Osteoblast (primary cell): ENCODE measurements at regions not wholly inside any gene's neighbourhood (a gene's known extent, or its start where the extent isn't known, plus 50 kb on each side); places are given as distances from the start of the nearest gene placed in this dataset.
"Not testable (repeated sequence)": the region's sequence is repeated elsewhere in the genome, so short reads cannot be mapped to it uniquely, and the experiment has no call there.

Source experiments
- DNase-seq: peaks from one replicate; pipeline ENCODE4 v3.0.0; 2011; ENCODE audit warnings: low spot score, mixed read lengths; ENCODE audit not compliant: insufficient read length; ENCODE audit errors: missing footprints
- H2AFZ ChIP-seq: 2 replicates; pipeline ENCODE4 v1.6.0; 2011; ENCODE audit warnings: mild to moderate bottlenecking, low read length
- H3K27ac ChIP-seq: 2 replicates; pipeline ENCODE4 v1.5.1; 2011; ENCODE audit warnings: mild to moderate bottlenecking, low read depth, low read length, moderate library complexity
- H3K27me3 ChIP-seq: 2 replicates; pipeline ENCODE4 v1.6.0; 2012; ENCODE audit warnings: mild to moderate bottlenecking, control low read depth, inconsistent platforms, low read length, moderate library complexity; ENCODE audit not compliant: insufficient read depth
- H3K36me3 ChIP-seq: 2 replicates; pipeline ENCODE4 v1.5.1; 2011; ENCODE audit warnings: mild to moderate bottlenecking, low read length, control low read depth, moderate library complexity; ENCODE audit not compliant: insufficient read depth
- H3K4me1 ChIP-seq: 2 replicates; pipeline ENCODE4 v1.5.1; 2011; ENCODE audit warnings: mild to moderate bottlenecking, low read length, control low read depth, moderate library complexity; ENCODE audit not compliant: insufficient read depth
- H3K4me2 ChIP-seq: 2 replicates; pipeline ENCODE4 v1.6.0; 2011; ENCODE audit warnings: mild to moderate bottlenecking, low read length; ENCODE audit not compliant: insufficient read depth
- H3K4me3 ChIP-seq: fragments of 200-600 bp; sonication (generic); 3 replicates; pipeline ENCODE4 v1.5.1; 2012; ENCODE audit warnings: mild to moderate bottlenecking, low read length, inconsistent platforms; ENCODE audit not compliant: insufficient read depth
- H3K79me2 ChIP-seq: 2 replicates; pipeline ENCODE4 v1.6.0; 2012; ENCODE audit warnings: mild to moderate bottlenecking, low read length, control low read depth, inconsistent platforms; ENCODE audit not compliant: insufficient read depth
- H3K9me3 ChIP-seq: 2 replicates; pipeline ENCODE4 v1.5.1; 2011; ENCODE audit warnings: low read depth, low read length, control low read depth
- H4K20me1 ChIP-seq: 2 replicates; pipeline ENCODE4 v1.6.0; 2012; ENCODE audit warnings: mild to moderate bottlenecking, low read length, control low read depth; ENCODE audit not compliant: insufficient read depth
- TF ChIP-seq, protein P1 (sequence below): IDR thresholded peaks from 2 replicates; pipeline ENCODE4 v1.5.1; 2011; ENCODE audit warnings: mild to moderate bottlenecking, low read depth, low read length, moderate library complexity; ENCODE audit errors: extremely low read depth

DNA sequence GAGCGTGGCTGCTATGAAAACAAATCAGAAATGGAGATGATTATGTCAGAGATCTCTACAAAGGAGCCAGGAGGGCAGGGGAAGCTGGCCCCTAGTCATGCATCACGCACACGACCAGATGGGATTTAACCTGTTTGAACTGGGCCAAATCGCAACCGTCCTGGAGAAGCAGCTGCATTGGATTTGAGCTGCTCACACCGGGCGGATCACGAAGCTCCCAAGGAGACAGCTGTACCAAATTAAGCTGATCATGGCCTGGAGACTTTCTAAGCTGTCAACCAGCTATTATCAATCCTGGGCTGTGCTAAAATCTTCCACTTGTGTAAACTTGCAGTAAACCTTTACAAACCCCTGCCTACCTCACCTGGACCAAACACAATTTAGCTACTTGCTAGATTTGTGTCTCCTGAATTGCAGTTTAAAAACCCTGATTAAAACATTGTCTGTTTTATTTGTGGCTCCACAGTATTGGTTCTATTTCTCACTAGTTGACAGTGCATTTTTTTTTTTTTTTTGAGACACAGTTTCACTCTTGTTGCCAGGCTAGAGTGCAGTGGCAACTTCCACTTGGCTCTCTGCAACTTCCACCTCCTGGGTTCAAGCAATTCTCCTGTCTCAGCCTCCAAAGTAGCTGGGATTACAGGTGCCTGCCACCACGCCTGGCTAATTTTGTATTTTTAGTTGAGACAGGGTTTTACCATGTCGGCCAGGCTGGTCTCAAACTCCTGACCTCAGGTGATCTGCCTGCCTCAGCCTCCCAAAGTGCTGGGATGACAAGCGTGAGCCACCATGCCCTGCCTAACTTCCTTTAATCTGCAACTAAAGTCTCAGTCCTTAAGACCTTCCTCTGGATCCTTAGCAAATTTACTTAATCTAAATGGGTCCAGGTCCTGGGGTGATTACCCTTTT, 98.3 kb upstream of the GRIN2A start:
- Histone ChIP-seq H3K9me3 (no peaks in the 10 kb centered on the region), H3K27me3 (no peaks in the 10 kb centered on the region), H3K4me3 (no peak overlapping the region), H2AFZ (no peak overlapping the region), H4K20me1 (no peaks in the 10 kb centered on the region), H3K4me2 (no peak overlapping the region), H3K36me3 (no peaks in the 10 kb centered on the region), H3K27ac (no peak overlapping the region), H3K4me1 (no peaks in the 10 kb centered on the region), H3K79me2 (no peaks in the 10 kb centered on the region)
- TF ChIP-seq, protein P1, sequence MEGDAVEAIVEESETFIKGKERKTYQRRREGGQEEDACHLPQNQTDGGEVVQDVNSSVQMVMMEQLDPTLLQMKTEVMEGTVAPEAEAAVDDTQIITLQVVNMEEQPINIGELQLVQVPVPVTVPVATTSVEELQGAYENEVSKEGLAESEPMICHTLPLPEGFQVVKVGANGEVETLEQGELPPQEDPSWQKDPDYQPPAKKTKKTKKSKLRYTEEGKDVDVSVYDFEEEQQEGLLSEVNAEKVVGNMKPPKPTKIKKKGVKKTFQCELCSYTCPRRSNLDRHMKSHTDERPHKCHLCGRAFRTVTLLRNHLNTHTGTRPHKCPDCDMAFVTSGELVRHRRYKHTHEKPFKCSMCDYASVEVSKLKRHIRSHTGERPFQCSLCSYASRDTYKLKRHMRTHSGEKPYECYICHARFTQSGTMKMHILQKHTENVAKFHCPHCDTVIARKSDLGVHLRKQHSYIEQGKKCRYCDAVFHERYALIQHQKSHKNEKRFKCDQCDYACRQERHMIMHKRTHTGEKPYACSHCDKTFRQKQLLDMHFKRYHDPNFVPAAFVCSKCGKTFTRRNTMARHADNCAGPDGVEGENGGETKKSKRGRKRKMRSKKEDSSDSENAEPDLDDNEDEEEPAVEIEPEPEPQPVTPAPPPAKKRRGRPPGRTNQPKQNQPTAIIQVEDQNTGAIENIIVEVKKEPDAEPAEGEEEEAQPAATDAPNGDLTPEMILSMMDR = no peak
- DNase-seq = no peak

DNA sequence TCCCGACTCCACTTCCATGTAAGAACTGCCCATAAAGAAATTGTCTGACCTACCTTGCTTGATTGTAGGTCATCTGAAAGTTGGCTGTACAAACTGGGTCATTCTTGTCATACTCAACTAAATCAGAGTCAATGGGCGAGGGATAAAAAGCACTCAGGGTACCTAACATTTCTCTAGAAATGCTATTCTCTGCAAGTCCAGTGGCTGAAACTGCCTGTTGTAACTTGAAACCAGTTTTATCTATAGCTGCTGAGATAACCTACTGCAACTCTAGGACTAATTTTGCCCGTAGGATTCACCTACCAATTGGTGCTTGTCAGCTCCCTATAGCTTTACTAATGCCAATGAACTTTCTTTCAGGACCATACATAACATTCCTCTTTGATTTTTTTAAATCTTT, 100.1 kb upstream of the GRIN2A start:
- Histone ChIP-seq H3K9me3 (no peaks in the 10 kb centered on the region), H2AFZ (no peak overlapping the region), H3K4me1 (no peaks in the 10 kb centered on the region), H3K27me3 (no peaks in the 10 kb centered on the region), H3K4me2 (no peak overlapping the region), H3K79me2 (no peaks in the 10 kb centered on the region), H3K36me3 (no peaks in the 10 kb centered on the region), H4K20me1 (no peaks in the 10 kb centered on the region), H3K27ac (no peak overlapping the region), H3K4me3 (no peak overlapping the region)
- TF ChIP-seq, protein P1 = no peak
- no peak for DNase-seq

DNA sequence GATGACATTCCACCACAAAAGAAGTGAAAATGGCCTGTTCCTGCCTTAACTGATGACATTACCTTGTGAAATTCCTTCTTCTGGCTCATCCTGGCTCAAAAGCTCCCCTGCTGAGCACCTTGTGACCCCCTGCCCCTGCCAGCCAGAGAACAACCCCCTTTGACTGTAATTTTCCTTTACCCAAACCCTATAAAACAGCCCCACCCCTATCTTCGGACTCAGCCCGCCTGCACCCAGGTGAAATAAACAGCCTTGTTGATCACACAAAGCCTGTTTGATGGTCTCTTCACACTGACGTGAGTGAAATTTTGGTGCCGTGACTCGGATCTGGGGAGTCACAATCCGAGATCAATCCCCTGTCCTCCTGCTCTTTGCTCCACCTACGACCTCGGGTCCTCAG, 101.0 kb upstream of the GRIN2A start:
- H4K20me1 ChIP-seq, H3K4me2 ChIP-seq, H3K27ac ChIP-seq, H3K79me2 ChIP-seq, H3K27me3 ChIP-seq, DNase-seq, H3K4me3 ChIP-seq, H3K4me1 ChIP-seq, H2AFZ ChIP-seq, H3K9me3 ChIP-seq, H3K36me3 ChIP-seq: not testable (repeated sequence)

- not testable (repeated sequence) for H3K4me3 ChIP-seq, H3K27ac ChIP-seq, H3K79me2 ChIP-seq, H3K36me3 ChIP-seq, H3K9me3 ChIP-seq, DNase-seq, H4K20me1 ChIP-seq, H3K27me3 ChIP-seq, H3K4me1 ChIP-seq, H2AFZ ChIP-seq, H3K4me2 ChIP-seq
Observed at GRCh38 chr16:10290467-10291105, 95.3 kb upstream of the ATF7IP2 start.

DNA sequence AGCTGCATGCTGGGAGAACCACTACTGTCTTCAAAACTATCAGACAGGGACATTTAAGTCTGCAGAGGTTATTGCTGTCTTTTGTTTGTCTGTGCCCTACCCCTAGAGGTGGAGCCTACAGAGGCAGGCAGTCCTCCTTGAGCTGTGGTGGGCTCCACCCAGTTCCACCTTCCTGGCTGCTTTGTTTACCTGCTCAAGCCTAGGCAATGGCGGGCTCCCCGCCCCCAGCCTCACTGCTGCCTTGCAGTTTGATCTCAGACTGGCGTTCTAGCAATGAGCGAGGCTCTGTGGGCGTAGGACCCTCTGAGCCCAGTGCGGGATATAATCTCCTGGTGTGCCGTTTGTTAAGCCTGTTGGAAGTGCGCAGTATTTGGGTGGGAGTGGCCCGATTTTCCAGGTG, 93.7 kb upstream of the ATF7IP2 start:
- not testable (repeated sequence) for H3K36me3 ChIP-seq, H3K4me2 ChIP-seq, H3K4me1 ChIP-seq, H3K9me3 ChIP-seq, H3K79me2 ChIP-seq, H3K27ac ChIP-seq, H4K20me1 ChIP-seq, DNase-seq, H3K27me3 ChIP-seq, H2AFZ ChIP-seq, H3K4me3 ChIP-seq

GRCh38 chr16:10292976-10293375, 92.9 kb upstream of the ATF7IP2 start:
- not testable (repeated sequence) for H3K4me3 ChIP-seq, H2AFZ ChIP-seq, H3K27me3 ChIP-seq, H3K4me2 ChIP-seq, H4K20me1 ChIP-seq, H3K9me3 ChIP-seq, H3K27ac ChIP-seq, DNase-seq, H3K36me3 ChIP-seq, H3K79me2 ChIP-seq, H3K4me1 ChIP-seq

DNA sequence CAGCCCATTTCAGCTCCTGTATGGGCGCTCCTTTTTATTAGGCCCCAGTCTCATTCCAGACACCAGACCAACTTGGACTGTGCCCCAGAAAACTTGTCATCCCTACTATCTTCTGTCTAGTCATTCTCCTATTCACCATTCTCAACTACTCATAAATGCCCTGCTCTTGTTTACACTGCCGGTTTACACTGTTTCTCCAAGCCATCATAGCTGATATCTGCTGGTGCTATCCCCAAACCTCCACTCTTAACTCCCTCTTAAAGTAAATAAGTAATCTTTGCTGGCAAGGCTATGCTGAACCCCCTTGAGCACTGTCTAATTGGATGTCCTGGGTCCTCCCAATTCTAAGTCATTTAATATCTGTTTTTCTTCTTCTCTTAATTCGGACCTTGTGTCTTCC, 91.7 kb upstream of the ATF7IP2 start:
- not testable (repeated sequence) for H3K4me1 ChIP-seq, H3K4me2 ChIP-seq, H3K36me3 ChIP-seq, H3K79me2 ChIP-seq, H3K4me3 ChIP-seq, H4K20me1 ChIP-seq, H2AFZ ChIP-seq, H3K27ac ChIP-seq, DNase-seq, H3K9me3 ChIP-seq, H3K27me3 ChIP-seq
